Activated CD4-positive, alpha-beta memory T cell treated with anti-CD3 and anti-CD28 coated beads for 36 hours (primary cell): ENCODE measurements at regions not wholly inside any gene's neighbourhood (a gene's known extent, or its start where the extent isn't known, plus 50 kb on each side); places are given as distances from the start of the nearest gene placed in this dataset.

Experiments used
- CTCF ChIA-PET: fragments of 350-600 bp; sonication (Branson Sonifier 250); formaldehyde crosslinking; loops from one replicate; lab custom pipeline; 2021; ENCODE audit warnings: antibody characterized with exemption, inconsistent platforms; lab: Charles Lee
- POLR2A ChIA-PET: fragments of 350-600 bp; sonication (Branson Sonifier 250); formaldehyde crosslinking; loops from one replicate; lab custom pipeline; 2021; ENCODE audit warnings: antibody characterized with exemption; lab: Charles Lee
- DNase-seq: peaks from one replicate; pipeline ENCODE4 v3.0.0-alpha.2; 2020
- H3K27ac Mint-ChIP-seq: one replicate; pipeline ENCODE4 v1.8.0; 2021; ENCODE audit warnings: mixed read lengths
- H3K27me3 Mint-ChIP-seq: one replicate; pipeline ENCODE4 v1.8.0; 2021; ENCODE audit warnings: mixed read lengths
- H3K36me3 Mint-ChIP-seq: one replicate; pipeline ENCODE4 v1.8.0; 2021; ENCODE audit warnings: mixed read lengths
- H3K4me1 Mint-ChIP-seq: one replicate; pipeline ENCODE4 v1.8.0; 2021; ENCODE audit warnings: low read depth, mixed read lengths
- H3K4me3 Mint-ChIP-seq: one replicate; pipeline ENCODE4 v1.8.0; 2021; ENCODE audit warnings: mild to moderate bottlenecking, mixed read lengths
- H3K9me3 Mint-ChIP-seq: one replicate; pipeline ENCODE4 v1.8.0; 2021; ENCODE audit warnings: mixed read lengths
- intact Hi-C: fragments of 100-400 bp; cut with micrococcal nuclease; formaldehyde crosslinking; loops from one replicate; pipeline ENCODE4 v1.15.1; 2023

GRCh38 chr6:113427617-113428016 is 429.5 kb upstream of the MARCKS start:
- CTCF ChIA-PET = no interaction called here
- POLR2A ChIA-PET = no interaction called here
- Mint-ChIP-seq H3K4me1 (no peaks in the 10 kb centered on the region), H3K4me3 (no peak overlapping the region), H3K36me3 (no peaks in the 10 kb centered on the region), H3K27ac (no peak overlapping the region), H3K9me3 (no peaks in the 10 kb centered on the region), H3K27me3 (peaks cover 3% of the 10 kb centered on the region)
- intact Hi-C loops = no loop called here
- no peak for DNase-seq

DNA sequence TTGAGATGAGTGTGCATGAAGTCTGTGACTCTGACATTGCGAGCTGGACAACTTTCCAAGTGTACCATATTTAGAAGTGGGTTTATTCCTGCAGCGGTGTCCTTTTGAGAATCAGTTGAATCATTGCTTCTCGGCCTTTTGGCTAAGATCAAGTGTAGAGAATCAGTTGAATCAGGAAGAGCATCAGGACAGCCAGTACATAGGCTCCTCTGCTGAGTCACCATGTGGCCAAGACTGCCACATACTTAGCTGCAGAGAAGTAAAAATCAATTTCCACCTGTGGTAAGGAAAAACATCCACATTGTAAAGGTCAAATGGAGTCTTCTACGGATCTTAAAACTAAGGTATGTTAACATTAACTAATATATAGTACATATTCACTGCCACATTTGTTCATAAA is 428.4 kb upstream of the MARCKS start:
- POLR2A ChIA-PET = no interaction called here
- DNase-seq = no peak

DNA sequence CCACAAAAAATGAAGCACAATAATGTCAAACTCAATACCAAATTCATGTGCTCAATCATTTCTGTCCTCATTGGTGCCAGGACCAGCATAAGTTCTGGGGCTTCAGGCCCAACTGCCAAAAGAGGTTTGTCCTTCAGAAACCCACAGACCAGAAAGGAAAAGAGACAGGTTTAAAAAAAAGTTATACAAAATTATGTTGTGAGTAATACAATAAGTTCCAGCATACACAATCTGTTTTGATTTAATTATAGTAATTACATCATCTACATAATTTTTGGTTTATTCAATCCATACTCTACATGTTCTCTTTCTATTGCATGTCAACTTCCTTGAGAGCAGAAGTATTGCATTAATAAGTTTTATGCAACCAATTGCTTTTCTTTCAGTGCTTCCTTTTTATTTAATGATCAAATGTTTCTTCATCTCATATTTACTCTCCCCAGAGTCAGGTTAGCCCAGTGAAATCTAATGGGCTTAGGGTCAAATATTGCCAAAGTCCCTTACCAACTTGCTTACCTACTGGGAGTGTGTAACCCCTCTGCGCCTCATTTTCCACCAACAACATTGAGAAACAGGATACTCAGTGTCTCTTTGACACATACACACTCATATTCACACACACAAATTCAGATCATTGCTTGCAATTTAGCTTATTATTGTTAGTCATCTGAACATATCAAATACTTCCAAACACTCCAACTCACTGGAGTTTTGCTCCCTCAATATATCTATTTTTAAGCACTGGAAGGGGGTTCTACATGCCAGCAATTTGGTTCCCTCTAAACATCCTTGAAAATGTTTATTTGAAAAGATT is 424.4 kb upstream of the MARCKS start:
- no peak overlapping the region for H3K27ac Mint-ChIP-seq
- ChIA-PET POLR2A (no interaction called here), CTCF (no interaction called here)
- no peak overlapping the region for H3K4me3 Mint-ChIP-seq
- peaks cover 2% of the 10 kb centered on the region for H3K27me3 Mint-ChIP-seq
- H3K36me3 Mint-ChIP-seq = no peaks in the 10 kb centered on the region
- no peaks in the 10 kb centered on the region for H3K4me1 Mint-ChIP-seq
- DNase-seq = no peak
- H3K9me3 Mint-ChIP-seq = no peaks in the 10 kb centered on the region
- intact Hi-C loops = no loop called here

More for the DNA sequence above, 428.4 kb upstream of the MARCKS start:
- H3K36me3 Mint-ChIP-seq = no peaks in the 10 kb centered on the region
- no peak overlapping the region for H3K4me3 Mint-ChIP-seq
- CTCF ChIA-PET = no interaction called here
- no peak overlapping the region for H3K27ac Mint-ChIP-seq
- H3K27me3 Mint-ChIP-seq = peaks cover 4% of the 10 kb centered on the region
- no peaks in the 10 kb centered on the region for H3K4me1 Mint-ChIP-seq
- intact Hi-C loops = no loop called here
- H3K9me3 Mint-ChIP-seq = no peaks in the 10 kb centered on the region

DNA sequence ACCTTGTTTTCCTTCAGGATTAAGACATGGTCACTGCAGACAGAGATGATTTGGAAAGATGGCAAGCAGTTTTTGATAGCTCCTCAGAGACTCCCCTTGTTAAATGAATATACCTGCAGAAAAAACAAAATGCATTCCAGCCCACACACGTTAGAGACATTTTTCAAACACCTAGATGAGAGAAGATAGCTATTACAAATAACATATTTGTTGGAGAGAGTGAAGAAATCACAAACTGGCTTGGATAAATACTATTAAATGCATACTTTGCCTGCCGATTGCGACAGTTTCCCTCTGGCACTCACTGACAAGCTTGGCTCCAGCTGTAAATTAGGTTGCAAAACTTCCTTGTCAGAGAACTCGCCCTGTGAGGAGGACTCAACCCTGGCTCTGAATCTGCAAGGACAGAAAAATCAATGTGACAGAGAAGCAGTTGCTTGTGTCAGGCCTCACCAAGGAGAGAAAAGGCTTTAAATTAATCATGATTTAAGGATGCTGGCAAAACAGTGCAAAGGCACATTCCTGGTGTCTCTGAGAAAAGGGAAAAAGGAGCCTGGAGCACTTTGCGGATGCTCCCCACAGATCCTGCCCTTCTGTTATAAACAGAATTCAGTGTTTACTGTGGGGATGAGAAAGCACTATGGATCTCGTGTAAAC is 423.7 kb upstream of the MARCKS start:
- H3K4me3 Mint-ChIP-seq = no peak overlapping the region
- no peaks in the 10 kb centered on the region for H3K4me1 Mint-ChIP-seq
- DNase-seq = no peak
- peaks cover 1% of the 10 kb centered on the region for H3K27me3 Mint-ChIP-seq
- POLR2A ChIA-PET = no interaction called here
- H3K27ac Mint-ChIP-seq = no peak overlapping the region
- no peaks in the 10 kb centered on the region for H3K9me3 Mint-ChIP-seq
- intact Hi-C loops = no loop called here
- CTCF ChIA-PET = no interaction called here
- H3K36me3 Mint-ChIP-seq = no peaks in the 10 kb centered on the region

GRCh38 chr6:113434641-113435040 is 422.5 kb upstream of the MARCKS start:
- CTCF ChIA-PET = no interaction called here
- no peaks in the 10 kb centered on the region for H3K36me3 Mint-ChIP-seq
- H3K4me1 Mint-ChIP-seq = no peaks in the 10 kb centered on the region
- H3K4me3 Mint-ChIP-seq = no peak overlapping the region
- H3K27ac Mint-ChIP-seq = no peak overlapping the region
- H3K9me3 Mint-ChIP-seq = no peaks in the 10 kb centered on the region
- no peak for DNase-seq
- POLR2A ChIA-PET = no interaction called here
- intact Hi-C loops = no loop called here
- H3K27me3 Mint-ChIP-seq = peaks cover 1% of the 10 kb centered on the region

DNA sequence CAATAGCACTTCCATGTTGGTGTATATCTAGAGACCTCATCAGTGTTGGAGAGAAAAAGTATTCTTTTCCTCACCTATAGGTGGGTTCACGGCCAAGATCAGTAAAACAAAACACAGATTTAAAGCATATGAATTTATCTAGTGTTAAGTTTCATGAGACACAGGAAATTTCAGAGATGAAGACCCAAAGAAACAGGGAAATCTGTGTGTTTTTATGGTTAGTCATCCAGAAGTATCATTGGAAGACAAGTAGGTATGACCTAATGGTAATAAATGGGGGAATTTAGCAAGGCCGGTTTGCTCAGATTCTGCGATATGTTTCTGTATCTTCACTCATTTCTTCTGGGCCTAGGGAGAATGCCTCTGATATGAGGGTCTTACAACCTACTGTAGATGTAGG is 419.6 kb upstream of the MARCKS start:
- ChIA-PET CTCF (no interaction called here), POLR2A (no interaction called here)
- DNase-seq = no peak
- peaks cover 1% of the 10 kb centered on the region for H3K27me3 Mint-ChIP-seq
- no peaks in the 10 kb centered on the region for H3K4me1 Mint-ChIP-seq
- no peak overlapping the region for H3K27ac Mint-ChIP-seq
- H3K36me3 Mint-ChIP-seq = no peaks in the 10 kb centered on the region
- no peak overlapping the region for H3K4me3 Mint-ChIP-seq
- H3K9me3 Mint-ChIP-seq = no peaks in the 10 kb centered on the region
- intact Hi-C loops = no loop called here

DNA sequence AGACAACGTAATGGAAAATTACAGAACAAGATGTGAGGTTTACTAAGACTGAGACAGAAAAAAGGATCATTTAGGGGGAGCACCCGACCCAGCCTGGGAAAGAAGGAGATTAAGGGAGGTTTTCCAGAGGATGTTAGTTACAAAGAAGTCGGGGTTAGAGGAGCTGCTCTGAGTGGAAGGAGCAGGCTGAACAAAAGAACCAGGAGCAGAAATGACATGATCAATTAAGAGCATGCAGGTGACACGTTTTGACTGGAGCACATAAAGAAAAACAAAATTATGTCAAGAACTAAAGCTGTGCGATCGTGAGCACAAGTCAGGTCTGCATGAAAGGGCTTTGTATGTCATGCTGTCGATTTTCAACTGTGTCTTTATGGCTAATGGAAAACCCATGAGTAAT is 417.3 kb upstream of the MARCKS start:
- Mint-ChIP-seq H3K9me3 (no peaks in the 10 kb centered on the region), H3K27me3 (no peaks in the 10 kb centered on the region), H3K36me3 (no peaks in the 10 kb centered on the region), H3K4me3 (no peak overlapping the region), H3K4me1 (no peaks in the 10 kb centered on the region), H3K27ac (no peak overlapping the region)
- POLR2A ChIA-PET = no interaction called here
- CTCF ChIA-PET = no interaction called here
- intact Hi-C loops = no loop called here
- DNase-seq = no peak

DNA sequence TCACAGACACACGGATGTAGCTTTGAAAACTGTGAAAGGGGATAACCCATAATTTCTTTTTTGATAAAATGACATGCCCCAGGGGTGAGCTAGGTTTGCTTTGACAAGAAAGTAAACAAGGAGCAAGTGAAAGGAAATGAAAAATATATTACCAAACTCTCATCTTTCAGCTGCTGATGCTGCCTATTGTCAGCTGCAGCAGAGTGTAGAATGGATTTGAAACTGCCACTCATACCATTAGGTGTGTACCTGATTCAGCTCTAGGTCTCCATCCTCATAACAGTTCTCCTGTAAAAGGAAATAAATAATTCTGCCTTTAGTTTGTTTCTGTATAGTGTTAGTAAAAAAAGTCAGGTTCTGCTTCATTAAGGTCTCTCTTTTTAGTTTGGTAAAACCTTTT is 415.1 kb upstream of the MARCKS start:
- no peaks in the 10 kb centered on the region for H3K4me1 Mint-ChIP-seq
- ChIA-PET POLR2A (no interaction called here), CTCF (no interaction called here)
- DNase-seq = no peak
- H3K27me3 Mint-ChIP-seq = no peaks in the 10 kb centered on the region
- H3K9me3 Mint-ChIP-seq = peaks cover 4% of the 10 kb centered on the region
- no peak overlapping the region for H3K4me3 Mint-ChIP-seq
- intact Hi-C loops = no loop called here
- H3K36me3 Mint-ChIP-seq = no peaks in the 10 kb centered on the region
- no peak overlapping the region for H3K27ac Mint-ChIP-seq

DNA sequence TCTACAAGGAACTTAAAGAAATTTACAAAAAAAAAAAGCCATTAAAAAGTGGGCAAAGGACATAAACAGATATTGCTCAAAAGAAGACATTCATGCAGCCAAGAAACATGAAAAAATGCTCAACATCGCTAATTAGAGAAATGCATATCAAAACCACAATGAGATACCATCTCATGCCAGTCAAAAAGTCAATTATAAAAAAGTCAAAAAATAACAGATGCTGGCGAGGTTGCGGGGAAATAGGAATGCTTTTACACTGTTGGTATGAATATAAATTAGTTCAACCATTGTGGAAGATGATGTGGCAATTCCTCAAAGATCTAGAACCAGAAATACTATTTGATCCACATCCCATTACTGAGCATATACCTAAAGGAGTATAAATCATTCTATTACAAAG is 411.9 kb upstream of the MARCKS start:
- no peaks in the 10 kb centered on the region for H3K4me1 Mint-ChIP-seq
- peaks cover 4% of the 10 kb centered on the region for H3K9me3 Mint-ChIP-seq
- H3K36me3 Mint-ChIP-seq = no peaks in the 10 kb centered on the region
- CTCF ChIA-PET = no interaction called here
- H3K27me3 Mint-ChIP-seq = no peaks in the 10 kb centered on the region
- no peak overlapping the region for H3K27ac Mint-ChIP-seq
- intact Hi-C loops = no loop called here
- POLR2A ChIA-PET = no interaction called here
- DNase-seq = no peak
- no peak overlapping the region for H3K4me3 Mint-ChIP-seq

GRCh38 chr6:113447088-113447831 is 409.9 kb upstream of the MARCKS start:
- POLR2A ChIA-PET = no interaction called here
- Mint-ChIP-seq H3K27ac (no peak overlapping the region), H3K36me3 (no peaks in the 10 kb centered on the region), H3K4me3 (no peak overlapping the region), H3K4me1 (no peaks in the 10 kb centered on the region), H3K27me3 (no peaks in the 10 kb centered on the region), H3K9me3 (peaks cover 4% of the 10 kb centered on the region)
- intact Hi-C loops = no loop called here
- no peak for DNase-seq
- CTCF ChIA-PET = no interaction called here

- Mint-ChIP-seq H3K9me3 (peaks cover 4% of the 10 kb centered on the region), H3K4me1 (no peaks in the 10 kb centered on the region), H3K4me3 (no peak overlapping the region), H3K36me3 (no peaks in the 10 kb centered on the region), H3K27ac (no peak overlapping the region), H3K27me3 (no peaks in the 10 kb centered on the region)
- intact Hi-C loops = no loop called here
- POLR2A ChIA-PET = no interaction called here
- CTCF ChIA-PET = no interaction called here
- no peak for DNase-seq
Measured at GRCh38 chr6:113449051-113449450, 408.1 kb upstream of the MARCKS start.

DNA sequence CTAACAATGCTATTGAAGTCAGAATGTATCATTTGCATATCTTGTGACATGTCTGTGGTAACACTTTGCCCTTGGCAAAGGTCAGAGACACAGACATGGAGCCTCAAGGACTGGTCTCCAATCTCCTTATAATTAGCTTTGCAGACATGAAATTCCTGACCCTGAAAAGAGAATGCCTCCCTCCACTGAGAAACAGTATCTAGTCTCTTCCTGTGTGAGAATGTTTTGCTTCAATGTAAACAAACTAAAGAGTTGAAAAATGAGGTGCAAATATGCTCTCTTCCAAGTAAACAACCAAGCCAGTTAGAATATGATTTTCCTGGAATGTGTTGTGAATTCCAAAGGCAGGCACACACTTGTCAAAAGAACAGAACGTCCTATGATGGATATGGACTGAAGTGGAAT is 407.1 kb upstream of the MARCKS start:
- Mint-ChIP-seq H3K27me3 (no peaks in the 10 kb centered on the region), H3K9me3 (peaks cover 4% of the 10 kb centered on the region), H3K27ac (no peak overlapping the region), H3K4me1 (no peaks in the 10 kb centered on the region), H3K4me3 (no peak overlapping the region), H3K36me3 (no peaks in the 10 kb centered on the region)
- CTCF ChIA-PET = no interaction called here
- DNase-seq = no peak
- POLR2A ChIA-PET = no interaction called here
- intact Hi-C loops = no loop called here
